ENCODE measurements at regions not wholly inside any gene's neighbourhood (a gene's known extent, or its start where the extent isn't known, plus 50 kb on each side); places are given as distances from the start of the nearest gene placed in this dataset.

GRCh38 chr20:16675001-16675564 is 54.7 kb upstream of the SNRPB2 start:
- no peak overlapping the region for H3K4me3 ChIP-seq (ENCODE audit: low read length)
- no peak overlapping the region for H3K9ac ChIP-seq (ENCODE audit: low read length)
- TF ChIP-seq TAF1 (IDR thresholded peaks at IDR 0.05; ENCODE audit: low read depth), result no peak
- TF ChIP-seq CTCF (IDR thresholded peaks at IDR 0.05; ENCODE audit: poor library complexity, severe bottlenecking), result no peak
- TF ChIP-seq MXI1 (conservative IDR thresholded peaks at IDR 0.05; ENCODE audit: poor library complexity, severe bottlenecking), result no peak
- TF ChIP-seq RAD21 (conservative IDR thresholded peaks at IDR 0.05), result no peak
- no peak for TF ChIP-seq EP300 (conservative IDR thresholded peaks at IDR 0.05; ENCODE audit: poor library complexity, severe bottlenecking)
- TF ChIP-seq EZH2 (IDR thresholded peaks at IDR 0.05; ENCODE audit: borderline replicate concordance, insufficient read depth, low read length, poor library complexity, severe bottlenecking), result no peak
- TF ChIP-seq REST (IDR thresholded peaks at IDR 0.05; ENCODE audit: borderline replicate concordance), result no peak
- TF ChIP-seq SMC3 (conservative IDR thresholded peaks at IDR 0.05; ENCODE audit: poor library complexity), result no peak
- TF ChIP-seq POLR2AphosphoS5 (IDR thresholded peaks at IDR 0.05), result no peak
- no peak overlapping the region for H3K4me2 ChIP-seq (ENCODE audit: low read length)
- H3K36me3 ChIP-seq (ENCODE audit: insufficient read depth, low read length), result no peaks in the 10 kb centered on the region
- H3K27me3 ChIP-seq (ENCODE audit: insufficient read depth, low read depth, low read length), result no peaks in the 10 kb centered on the region
- no peaks in the 10 kb centered on the region for H3K9me3 ChIP-seq (ENCODE audit: low read length)
- no peak overlapping the region for H2AFZ ChIP-seq (ENCODE audit: low read depth, low read length)
- no peak overlapping the region for H3K27ac ChIP-seq (ENCODE audit: low read length)
- no peaks in the 10 kb centered on the region for H3K79me2 ChIP-seq (replicated peaks; ENCODE audit: insufficient read depth, low read length)
- H4K20me1 ChIP-seq (ENCODE audit: insufficient read depth), result no peaks in the 10 kb centered on the region
- H3F3A ChIP-seq (ENCODE audit: insufficient read depth, low read length, poor library complexity, severe bottlenecking), result no peaks in the 10 kb centered on the region
- H3K9me2 ChIP-seq (ENCODE audit: insufficient read depth, low read length), result no peaks in the 10 kb centered on the region

DNA sequence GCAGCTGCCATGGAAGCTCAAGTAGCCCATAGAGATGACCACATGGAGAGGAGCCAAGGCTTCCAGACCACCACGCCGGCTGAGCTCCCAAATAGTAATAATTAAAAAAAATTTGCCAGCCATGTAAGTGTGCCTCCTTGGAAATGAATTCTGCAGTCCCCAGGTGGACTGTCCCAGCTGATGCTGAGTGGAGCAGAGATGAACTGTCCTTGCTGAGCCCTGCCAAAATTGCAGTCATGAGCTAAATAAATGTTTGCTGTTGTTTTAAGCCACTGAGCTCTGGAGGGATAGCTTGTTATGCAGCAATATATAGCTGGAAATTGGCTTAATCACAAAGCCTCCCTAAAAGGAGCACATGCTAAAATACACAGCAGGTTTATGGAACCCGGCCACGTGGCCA is 55.6 kb upstream of the SNRPB2 start:
- no peak overlapping the region for H2AFZ ChIP-seq (ENCODE audit: low read depth, low read length)
- no peaks in the 10 kb centered on the region for H3K27me3 ChIP-seq (ENCODE audit: insufficient read depth, low read depth, low read length)
- no peaks in the 10 kb centered on the region for H3F3A ChIP-seq (ENCODE audit: insufficient read depth, low read length, poor library complexity, severe bottlenecking)
- no peak for TF ChIP-seq RAD21 (conservative IDR thresholded peaks at IDR 0.05)
- TF ChIP-seq EP300 (conservative IDR thresholded peaks at IDR 0.05; ENCODE audit: poor library complexity, severe bottlenecking), result no peak
- TF ChIP-seq EZH2 (IDR thresholded peaks at IDR 0.05; ENCODE audit: borderline replicate concordance, insufficient read depth, low read length, poor library complexity, severe bottlenecking), result no peak
- TF ChIP-seq TAF1 (IDR thresholded peaks at IDR 0.05; ENCODE audit: low read depth), result no peak
- H3K9me2 ChIP-seq (ENCODE audit: insufficient read depth, low read length), result no peaks in the 10 kb centered on the region
- peak overlapping the region; percentile 44 for H3K27ac ChIP-seq (ENCODE audit: low read length)
- no peak overlapping the region for H3K9ac ChIP-seq (ENCODE audit: low read length)
- no peak overlapping the region for H3K4me3 ChIP-seq (ENCODE audit: low read length)
- no peaks in the 10 kb centered on the region for H3K36me3 ChIP-seq (ENCODE audit: insufficient read depth, low read length)
- no peak overlapping the region for H3K4me2 ChIP-seq (ENCODE audit: low read length)
- H3K79me2 ChIP-seq (replicated peaks; ENCODE audit: insufficient read depth, low read length), result no peaks in the 10 kb centered on the region
- H3K9me3 ChIP-seq (ENCODE audit: low read length), result no peaks in the 10 kb centered on the region
- H4K20me1 ChIP-seq (ENCODE audit: insufficient read depth), result no peaks in the 10 kb centered on the region

Measured in neural cell (in vitro differentiated cells).